ENCODE measurements at regions not wholly inside any gene's neighbourhood (a gene's known extent, or its start where the extent isn't known, plus 50 kb on each side); places are given as distances from the start of the nearest gene placed in this dataset.

DNA sequence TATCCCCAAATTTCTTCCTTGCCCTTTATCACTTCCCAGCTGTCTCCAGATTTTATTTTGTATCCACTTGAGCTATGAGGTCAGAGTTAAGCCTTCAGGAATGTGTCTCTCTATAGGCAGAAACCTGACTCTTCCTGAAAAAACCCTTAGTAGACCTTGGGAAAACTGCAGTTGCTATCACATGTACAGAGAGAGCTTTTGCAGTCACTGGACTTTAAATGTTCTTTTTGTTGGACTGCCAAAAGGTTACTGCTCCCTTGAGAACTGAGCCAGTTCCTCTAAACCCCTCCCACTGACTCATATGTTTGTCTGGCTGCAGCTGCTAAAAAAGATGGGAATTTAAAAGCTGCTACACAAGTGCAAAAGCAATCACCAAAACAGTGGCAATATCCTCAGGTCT, 169.1 kb upstream of the CCDC54 start:
- no peak for TF ChIP-seq ZFX (IDR thresholded peaks at IDR 0.05)
- TF ChIP-seq, protein P1, sequence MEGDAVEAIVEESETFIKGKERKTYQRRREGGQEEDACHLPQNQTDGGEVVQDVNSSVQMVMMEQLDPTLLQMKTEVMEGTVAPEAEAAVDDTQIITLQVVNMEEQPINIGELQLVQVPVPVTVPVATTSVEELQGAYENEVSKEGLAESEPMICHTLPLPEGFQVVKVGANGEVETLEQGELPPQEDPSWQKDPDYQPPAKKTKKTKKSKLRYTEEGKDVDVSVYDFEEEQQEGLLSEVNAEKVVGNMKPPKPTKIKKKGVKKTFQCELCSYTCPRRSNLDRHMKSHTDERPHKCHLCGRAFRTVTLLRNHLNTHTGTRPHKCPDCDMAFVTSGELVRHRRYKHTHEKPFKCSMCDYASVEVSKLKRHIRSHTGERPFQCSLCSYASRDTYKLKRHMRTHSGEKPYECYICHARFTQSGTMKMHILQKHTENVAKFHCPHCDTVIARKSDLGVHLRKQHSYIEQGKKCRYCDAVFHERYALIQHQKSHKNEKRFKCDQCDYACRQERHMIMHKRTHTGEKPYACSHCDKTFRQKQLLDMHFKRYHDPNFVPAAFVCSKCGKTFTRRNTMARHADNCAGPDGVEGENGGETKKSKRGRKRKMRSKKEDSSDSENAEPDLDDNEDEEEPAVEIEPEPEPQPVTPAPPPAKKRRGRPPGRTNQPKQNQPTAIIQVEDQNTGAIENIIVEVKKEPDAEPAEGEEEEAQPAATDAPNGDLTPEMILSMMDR (conservative IDR thresholded peaks at IDR 0.05): no peak
- H3K27ac ChIP-seq: no peak overlapping the region

DNA sequence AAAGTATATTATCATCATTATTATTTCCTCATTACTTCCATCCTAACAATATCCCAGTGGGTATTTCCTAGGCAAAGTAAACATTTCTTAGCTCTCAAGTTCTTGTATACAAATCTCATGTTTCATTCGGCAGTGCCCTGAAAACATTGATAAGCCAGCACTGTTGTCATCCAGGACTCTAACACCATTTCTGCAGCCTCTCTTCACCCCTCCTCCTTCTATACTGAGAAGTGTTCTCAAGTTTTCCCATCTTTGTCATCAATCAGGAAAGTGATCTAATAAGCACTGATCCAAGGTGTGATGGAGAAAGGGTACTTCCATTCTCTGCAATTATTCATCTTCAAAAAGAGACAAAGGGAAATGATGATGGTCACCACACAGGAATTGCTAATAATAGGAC, 168.4 kb upstream of the CCDC54 start:
- H3K27ac ChIP-seq: no peak overlapping the region
- TF ChIP-seq ZFX (IDR thresholded peaks at IDR 0.05): no peak
- TF ChIP-seq, protein P1 (conservative IDR thresholded peaks at IDR 0.05): no peak

DNA sequence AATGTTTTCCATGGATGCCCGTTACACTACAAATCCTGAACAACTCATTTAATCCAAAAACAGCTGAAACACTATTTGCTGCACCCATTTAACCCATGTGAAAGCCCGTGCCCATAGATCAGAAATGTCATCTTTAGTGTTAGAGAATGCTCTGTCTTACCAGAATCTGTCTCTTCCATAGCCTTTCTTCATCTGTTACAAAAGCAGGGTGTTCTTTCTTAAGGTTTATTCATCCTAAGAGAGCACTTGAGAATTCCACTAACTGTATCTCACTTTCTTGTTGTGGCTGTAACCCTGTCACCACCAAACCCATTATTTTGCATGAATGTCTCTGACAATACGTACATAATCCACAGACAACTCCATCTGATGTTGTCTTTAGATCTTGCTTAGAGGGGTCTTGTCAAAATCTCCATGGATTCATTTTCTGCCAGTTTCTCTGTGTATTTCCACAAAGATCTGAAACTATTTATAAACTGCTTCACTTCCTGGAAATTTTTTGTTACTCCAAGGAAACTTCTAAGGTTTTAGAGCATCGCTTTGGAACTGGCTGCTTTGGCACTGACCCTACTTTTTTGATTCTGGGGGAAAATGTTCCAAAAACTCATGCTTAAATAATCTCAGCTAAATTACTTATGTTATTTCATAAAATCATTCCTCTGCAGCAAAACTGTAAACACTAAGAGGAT, 167.8 kb upstream of the CCDC54 start:
- no peak for TF ChIP-seq ZFX (IDR thresholded peaks at IDR 0.05)
- TF ChIP-seq, protein P1 (conservative IDR thresholded peaks at IDR 0.05): no peak
- no peak overlapping the region for H3K27ac ChIP-seq

DNA sequence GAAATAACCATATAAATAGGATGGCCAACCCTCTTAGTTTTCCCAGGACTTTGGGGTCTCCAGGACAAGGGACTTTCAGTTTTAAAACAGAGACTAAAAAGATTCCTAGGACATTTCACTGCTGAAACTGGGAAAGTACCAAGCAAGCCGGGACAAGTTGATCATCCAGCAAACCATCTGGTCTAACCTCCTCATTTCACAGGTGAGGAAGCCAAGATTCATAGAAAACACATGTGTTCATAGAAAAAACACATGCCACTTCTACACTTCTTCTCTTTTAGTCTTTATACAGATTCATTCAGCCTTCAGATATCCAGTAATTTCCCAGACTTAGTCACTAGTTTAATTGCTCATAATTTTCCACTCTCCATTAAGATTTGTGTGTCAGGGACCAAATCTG, 165.6 kb upstream of the CCDC54 start:
- TF ChIP-seq, protein P1 (conservative IDR thresholded peaks at IDR 0.05): no peak
- TF ChIP-seq ZFX (IDR thresholded peaks at IDR 0.05): no peak
- no peak overlapping the region for H3K27ac ChIP-seq

DNA sequence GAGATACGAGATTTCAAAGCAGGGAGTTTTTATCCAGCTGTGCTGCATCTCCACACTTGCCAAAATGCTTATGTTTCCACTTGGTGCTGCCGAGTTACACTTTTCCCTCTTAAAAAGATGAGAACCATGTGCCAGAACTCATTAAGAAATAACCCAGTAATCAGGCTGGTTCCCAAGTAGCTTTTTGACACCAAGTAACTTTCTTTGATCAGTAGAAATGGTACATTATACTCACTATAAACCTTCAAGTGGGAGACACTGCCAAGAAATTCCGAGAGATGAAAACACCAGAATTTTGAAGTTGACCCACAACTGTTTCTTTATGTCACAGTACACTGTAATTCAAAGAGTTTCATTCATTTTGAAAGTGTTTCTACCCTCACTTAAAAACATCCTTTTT, 164.6 kb upstream of the CCDC54 start:
- TF ChIP-seq, protein P1 (conservative IDR thresholded peaks at IDR 0.05): no peak
- TF ChIP-seq ZFX (IDR thresholded peaks at IDR 0.05): no peak

DNA sequence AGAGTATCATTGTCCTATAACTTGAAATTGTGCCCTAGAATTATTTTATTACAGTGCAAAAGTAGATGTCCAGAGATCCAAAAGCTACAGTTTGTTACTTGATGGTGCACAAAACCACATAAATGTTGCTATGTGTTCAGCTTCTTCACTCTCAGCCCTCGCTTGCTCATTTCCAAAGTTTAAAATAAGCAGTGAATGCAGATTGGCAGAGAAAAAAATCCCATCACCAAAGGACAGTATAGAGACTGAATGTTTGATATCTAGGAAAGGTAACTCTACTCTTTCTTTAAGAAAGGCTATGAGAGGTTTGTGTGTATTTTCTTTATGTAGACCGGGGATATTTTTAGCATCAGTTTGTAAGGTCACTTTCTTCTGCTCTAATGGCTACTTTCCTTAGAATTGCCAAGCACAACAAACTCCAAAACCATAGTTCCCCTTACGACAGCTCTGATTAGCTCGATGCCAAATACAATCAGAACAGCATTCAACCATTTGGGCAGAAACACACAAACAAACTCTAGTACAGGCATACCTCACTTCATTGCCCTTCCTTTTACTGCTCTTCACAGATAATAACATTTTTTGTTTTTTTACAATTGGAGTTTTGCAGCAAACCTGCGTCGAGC, 164.1 kb upstream of the CCDC54 start:
- no peak overlapping the region for H3K27ac ChIP-seq
- no peak for TF ChIP-seq ZFX (IDR thresholded peaks at IDR 0.05)
- TF ChIP-seq, protein P1 (conservative IDR thresholded peaks at IDR 0.05): no peak

More for the DNA sequence above, 164.6 kb upstream of the CCDC54 start:
- H3K27ac ChIP-seq: no peak overlapping the region

DNA sequence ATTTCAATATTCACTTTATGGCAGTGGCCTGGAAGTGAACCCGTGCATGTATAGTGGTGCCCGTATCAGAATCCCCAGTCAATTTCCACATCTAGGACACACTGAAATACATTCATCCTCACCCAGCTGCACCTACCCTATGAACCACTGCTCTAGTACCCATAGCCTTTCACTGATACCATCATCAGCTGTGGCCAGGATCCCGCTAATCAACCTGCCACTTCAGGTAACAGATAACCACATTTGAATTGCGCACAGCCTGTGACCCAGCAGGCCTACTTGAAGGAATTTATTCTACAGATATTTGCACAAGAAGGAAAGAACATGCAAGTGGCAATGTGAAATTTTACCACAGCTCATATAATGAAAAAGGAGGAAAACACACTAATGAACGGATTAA, 161.0 kb upstream of the CCDC54 start:
- H3K27ac ChIP-seq: no peak overlapping the region
- TF ChIP-seq, protein P1 (conservative IDR thresholded peaks at IDR 0.05): no peak
- TF ChIP-seq ZFX (IDR thresholded peaks at IDR 0.05): no peak
